ENCODE measurements at regions not wholly inside any gene's neighbourhood (a gene's known extent, or its start where the extent isn't known, plus 50 kb on each side); places are given as distances from the start of the nearest gene placed in this dataset.
"Not testable (repeated sequence)": the region's sequence is repeated elsewhere in the genome, so short reads cannot be mapped to it uniquely, and the experiment has no call there.

DNA sequence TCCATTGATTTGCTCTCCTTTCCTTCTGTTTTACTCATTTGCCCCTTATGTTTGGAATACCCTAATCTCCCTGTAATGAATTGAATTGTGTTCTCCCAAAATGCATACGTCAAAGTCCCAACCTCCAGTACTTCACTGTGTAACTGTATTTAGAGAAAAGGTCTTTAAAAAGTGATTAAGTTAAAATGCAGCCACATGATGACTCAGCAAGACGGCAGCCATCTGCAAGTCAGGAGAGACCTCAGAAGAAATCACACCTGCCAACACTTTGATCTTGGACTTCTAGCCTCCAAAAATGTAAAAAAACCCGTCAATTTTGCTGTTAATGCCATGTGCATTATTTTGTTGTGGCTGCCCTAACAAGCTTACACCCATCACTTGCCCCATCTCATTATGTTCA is 85.3 kb upstream of the PCLO start:
- intact Hi-C loops (cut with micrococcal nuclease): no loop called here
- no peak overlapping the region for H3K27ac Mint-ChIP-seq
- H3K4me1 Mint-ChIP-seq (ENCODE audit: low read depth): no peaks in the 10 kb centered on the region
- DNase-seq: no peak
- H3K27me3 Mint-ChIP-seq (ENCODE audit: low read depth): no peaks in the 10 kb centered on the region
- CTCF ChIA-PET: no interaction called here
- peaks cover 12% of the 10 kb centered on the region for H3K9me3 Mint-ChIP-seq
- H3K36me3 Mint-ChIP-seq (ENCODE audit: low read depth): no peaks in the 10 kb centered on the region
- H3K4me3 Mint-ChIP-seq: no peak overlapping the region

DNA sequence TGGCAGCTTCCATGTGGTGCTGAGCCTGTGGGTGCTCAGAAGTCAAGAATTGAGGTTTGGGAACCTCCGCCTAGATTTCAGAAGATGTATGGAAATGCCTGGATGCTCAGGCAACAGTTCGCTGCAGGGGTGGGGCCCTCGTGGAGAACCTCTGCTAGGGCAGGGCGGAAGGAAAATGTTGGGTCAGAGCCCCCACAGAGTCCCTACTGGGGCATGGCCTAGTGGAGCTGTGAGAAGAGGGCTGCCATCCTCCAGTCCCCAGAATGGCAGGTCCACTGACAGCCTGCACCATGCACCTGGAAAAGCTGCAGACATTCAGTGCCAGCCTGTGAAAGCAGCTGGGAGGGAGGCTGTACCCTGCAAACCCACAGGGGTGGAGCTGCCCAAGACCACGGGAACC is 56.5 kb upstream of the PCLO start:
- H3K27ac Mint-ChIP-seq; H3K4me3 Mint-ChIP-seq; H3K9me3 Mint-ChIP-seq; intact Hi-C loops (cut with micrococcal nuclease); H3K4me1 Mint-ChIP-seq (ENCODE audit: low read depth); CTCF ChIA-PET; DNase-seq; H3K27me3 Mint-ChIP-seq (ENCODE audit: low read depth); H3K36me3 Mint-ChIP-seq (ENCODE audit: low read depth): not testable (repeated sequence)

DNA sequence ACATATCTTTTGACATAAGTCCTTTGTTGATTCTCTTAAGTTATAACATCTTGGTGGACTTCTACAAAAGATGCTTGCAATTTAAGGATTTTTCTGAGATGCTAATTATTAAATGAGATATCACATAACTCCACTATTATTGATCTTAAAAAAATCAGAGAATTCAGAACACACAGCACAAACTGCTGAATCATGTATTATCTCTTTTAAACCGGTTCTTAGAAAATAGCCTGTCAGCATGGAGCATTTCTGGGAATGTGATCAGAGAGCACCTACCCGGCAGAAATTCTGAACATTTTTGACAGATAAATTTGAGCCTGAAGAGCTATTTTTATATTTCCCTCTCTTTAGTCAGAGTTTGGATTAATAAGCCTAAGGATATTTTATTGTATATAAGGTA is 50.2 kb upstream of the PCLO start:
- no peak overlapping the region for H3K27ac Mint-ChIP-seq

More for the DNA sequence above, 50.2 kb upstream of the PCLO start:
- intact Hi-C loops (cut with micrococcal nuclease): no loop called here
- Mint-ChIP-seq H3K4me3 (no peak overlapping the region), H3K36me3 (ENCODE audit: low read depth) (no peaks in the 10 kb centered on the region), H3K4me1 (ENCODE audit: low read depth) (no peaks in the 10 kb centered on the region), H3K9me3 (peaks cover 3% of the 10 kb centered on the region), H3K27me3 (ENCODE audit: low read depth) (no peaks in the 10 kb centered on the region)
- no peak for DNase-seq
- CTCF ChIA-PET: no interaction called here

Measured in activated naive CD4-positive, alpha-beta T cell treated with anti-CD3 and anti-CD28 coated beads for 36 hours (primary cell).